ENCODE measurements at regions not wholly inside any gene's neighbourhood (a gene's known extent, or its start where the extent isn't known, plus 50 kb on each side); places are given as distances from the start of the nearest gene placed in this dataset.

- TF ChIP-seq, protein P1, sequence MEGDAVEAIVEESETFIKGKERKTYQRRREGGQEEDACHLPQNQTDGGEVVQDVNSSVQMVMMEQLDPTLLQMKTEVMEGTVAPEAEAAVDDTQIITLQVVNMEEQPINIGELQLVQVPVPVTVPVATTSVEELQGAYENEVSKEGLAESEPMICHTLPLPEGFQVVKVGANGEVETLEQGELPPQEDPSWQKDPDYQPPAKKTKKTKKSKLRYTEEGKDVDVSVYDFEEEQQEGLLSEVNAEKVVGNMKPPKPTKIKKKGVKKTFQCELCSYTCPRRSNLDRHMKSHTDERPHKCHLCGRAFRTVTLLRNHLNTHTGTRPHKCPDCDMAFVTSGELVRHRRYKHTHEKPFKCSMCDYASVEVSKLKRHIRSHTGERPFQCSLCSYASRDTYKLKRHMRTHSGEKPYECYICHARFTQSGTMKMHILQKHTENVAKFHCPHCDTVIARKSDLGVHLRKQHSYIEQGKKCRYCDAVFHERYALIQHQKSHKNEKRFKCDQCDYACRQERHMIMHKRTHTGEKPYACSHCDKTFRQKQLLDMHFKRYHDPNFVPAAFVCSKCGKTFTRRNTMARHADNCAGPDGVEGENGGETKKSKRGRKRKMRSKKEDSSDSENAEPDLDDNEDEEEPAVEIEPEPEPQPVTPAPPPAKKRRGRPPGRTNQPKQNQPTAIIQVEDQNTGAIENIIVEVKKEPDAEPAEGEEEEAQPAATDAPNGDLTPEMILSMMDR (IDR thresholded peaks at IDR 0.05; ENCODE audit: extremely low read depth, insufficient read depth, missing control alignments), result no peak
- no peak for DNase-seq (ENCODE audit: low spot score)
- in situ Hi-C loops (cut with MboI; ENCODE audit: low pct_unique_long_range_greater_than_20kb, low sequenced_read_pairs, unreplicated experiment), result no loop called here
These were observed 179.4 kb downstream of the ERMARD start for GRCh38 chr6:169930799-169931198.

GRCh38 chr6:169927711-169928110, 176.3 kb downstream of the ERMARD start:
- DNase-seq (ENCODE audit: low spot score), result no peak
- TF ChIP-seq, protein P1 (IDR thresholded peaks at IDR 0.05; ENCODE audit: extremely low read depth, insufficient read depth, missing control alignments), result no peak
- in situ Hi-C loops (cut with MboI; ENCODE audit: low pct_unique_long_range_greater_than_20kb, low sequenced_read_pairs, unreplicated experiment), result no loop called here

DNA sequence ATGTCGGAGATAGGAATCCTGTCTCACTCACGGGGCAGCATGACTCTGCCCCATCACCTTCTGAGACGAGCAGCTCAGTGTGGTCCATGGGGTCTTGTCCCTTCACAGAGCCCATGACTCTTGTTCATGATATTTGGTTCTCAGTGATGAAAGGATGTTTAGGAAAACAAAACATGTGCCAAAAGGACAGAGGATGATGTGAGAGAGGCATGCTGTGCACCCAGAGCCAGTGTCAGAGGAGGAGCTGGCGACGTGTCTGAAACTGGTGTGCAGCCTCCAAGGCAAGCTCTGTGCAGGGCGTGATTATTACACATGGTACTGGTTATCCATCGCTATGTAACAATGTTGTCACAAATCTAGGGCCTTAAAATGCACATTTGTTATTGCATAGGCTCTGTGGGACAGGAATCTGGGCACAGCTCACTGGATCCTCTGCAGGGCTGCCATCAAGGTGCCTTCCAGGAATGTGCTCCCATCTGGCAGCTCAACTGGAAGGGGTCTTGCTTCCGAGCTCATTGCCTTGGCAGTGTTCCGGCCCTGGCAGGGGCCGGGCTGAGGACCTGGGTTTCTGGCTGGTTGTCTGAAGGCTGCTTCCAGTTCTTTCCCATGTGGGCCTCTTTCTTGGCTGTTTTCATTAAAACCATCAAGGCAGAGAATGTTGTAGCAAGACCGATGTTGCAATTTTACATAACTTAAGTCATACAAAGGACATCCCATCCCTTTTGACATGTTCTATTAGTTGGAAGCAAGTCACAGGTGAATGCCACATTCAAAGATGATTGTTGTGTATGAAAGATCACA, 175.4 kb downstream of the ERMARD start:
- TF ChIP-seq, protein P1 (IDR thresholded peaks at IDR 0.05; ENCODE audit: extremely low read depth, insufficient read depth, missing control alignments), result no peak
- no peak for DNase-seq (ENCODE audit: low spot score)
- in situ Hi-C loops (cut with MboI; ENCODE audit: low pct_unique_long_range_greater_than_20kb, low sequenced_read_pairs, unreplicated experiment), result no loop called here

DNA sequence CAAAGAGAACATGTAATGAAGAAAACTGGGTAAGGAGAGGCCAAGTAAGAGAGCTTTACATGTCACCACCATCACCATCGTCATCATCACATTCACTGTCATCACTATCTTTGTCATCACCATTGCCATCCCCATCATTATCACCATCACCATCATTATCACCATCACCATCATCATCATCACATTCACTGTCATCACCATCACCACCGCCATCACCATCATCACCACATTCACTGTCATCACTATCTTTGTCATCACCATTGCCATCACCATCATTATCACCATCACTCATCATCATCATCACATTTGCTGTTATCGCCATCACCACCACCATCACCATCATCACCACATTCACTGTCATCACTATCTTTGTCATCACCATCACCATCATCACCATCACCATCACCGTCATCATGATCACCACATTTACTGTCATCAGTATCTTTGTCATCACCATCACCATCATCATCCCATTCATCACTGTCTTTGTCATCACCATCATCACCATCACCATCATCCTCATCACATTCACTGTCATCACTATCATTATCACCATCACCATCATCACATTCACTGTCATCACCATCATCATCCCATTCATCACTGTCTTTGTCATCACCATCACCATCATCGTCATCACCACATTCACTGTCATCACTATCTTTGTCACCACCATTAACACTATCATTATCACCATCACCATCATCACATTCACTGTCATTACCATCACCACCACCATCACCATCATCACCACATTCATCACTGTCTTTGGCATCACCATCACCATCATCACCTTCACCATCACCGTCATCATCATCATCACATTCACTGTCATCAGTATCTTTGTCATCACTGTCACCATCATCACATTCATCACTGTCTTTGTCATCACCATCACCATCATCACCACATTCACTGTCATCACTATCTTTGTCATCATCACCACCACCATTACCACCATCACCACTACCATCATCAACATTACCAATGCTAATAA, 172.3 kb downstream of the ERMARD start:
- TF ChIP-seq, protein P1 (IDR thresholded peaks at IDR 0.05; ENCODE audit: extremely low read depth, insufficient read depth, missing control alignments), result no peak
- in situ Hi-C loops (cut with MboI; ENCODE audit: low pct_unique_long_range_greater_than_20kb, low sequenced_read_pairs, unreplicated experiment), result no loop called here
- no peak for DNase-seq (ENCODE audit: low spot score)

DNA sequence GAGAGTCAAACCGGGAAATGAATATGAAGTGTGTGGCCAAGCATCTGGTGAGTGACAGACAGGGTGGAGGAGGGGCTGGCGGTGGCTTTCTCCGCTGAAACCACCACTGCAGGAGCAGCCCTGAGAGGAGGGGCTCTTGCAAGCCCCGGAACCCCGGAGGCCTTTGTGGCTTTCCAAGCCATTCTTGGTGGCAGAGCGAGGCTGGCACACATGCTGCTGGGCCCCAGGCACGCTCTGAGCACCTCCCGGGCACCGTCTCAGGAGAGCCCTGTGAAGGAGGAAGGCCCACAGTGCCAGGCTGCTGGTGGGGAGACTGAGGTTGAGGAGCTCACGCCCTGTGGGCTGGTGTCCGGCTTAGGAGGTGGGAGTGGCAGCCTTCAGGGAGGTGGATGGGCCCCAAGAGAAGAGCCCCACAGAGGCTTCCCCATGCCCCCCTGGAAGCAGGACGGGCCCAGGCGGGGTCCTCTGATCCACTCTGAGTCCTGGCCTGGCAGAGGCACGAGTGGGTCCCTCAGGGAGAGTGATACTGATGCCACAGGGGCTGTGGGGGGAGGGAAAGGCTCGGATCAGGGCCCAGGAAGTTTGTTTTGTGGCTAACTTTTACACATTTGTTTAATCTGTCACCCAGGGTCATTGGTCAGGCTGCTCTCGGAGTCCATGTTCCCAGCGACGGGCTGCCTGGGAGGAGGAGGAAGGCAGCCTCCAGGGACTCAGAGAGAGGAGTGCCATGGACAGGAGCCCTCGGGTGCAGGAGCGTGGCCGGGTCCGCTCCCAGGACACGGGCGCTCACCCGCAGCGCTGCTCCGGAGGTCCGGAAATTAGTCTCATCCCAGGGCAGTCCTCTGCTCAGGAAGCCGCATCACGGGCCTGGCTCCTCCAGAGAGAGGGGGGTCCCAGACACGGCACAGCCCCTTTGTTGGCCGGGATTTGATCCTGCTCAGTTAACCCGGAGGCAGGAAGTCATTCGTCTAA, 170.7 kb downstream of the ERMARD start:
- in situ Hi-C loops (cut with MboI; ENCODE audit: low pct_unique_long_range_greater_than_20kb, low sequenced_read_pairs, unreplicated experiment), result no loop called here
- no peak for DNase-seq (ENCODE audit: low spot score)
- TF ChIP-seq, protein P1 (IDR thresholded peaks at IDR 0.05; ENCODE audit: extremely low read depth, insufficient read depth, missing control alignments), result no peak

Data from GM13977 (cell line).